HL-60 (cell line): ENCODE measurements at regions not wholly inside any gene's neighbourhood (a gene's known extent, or its start where the extent isn't known, plus 50 kb on each side); places are given as distances from the start of the nearest gene placed in this dataset.
A peak's percentile ranks its signal among the peaks of the same experiment; 100 is the strongest.

ENCODE experiments used
- DNase-seq, 2 experiments: peaks; one replicate each; pipeline ENCODE4 v3.0.0-alpha.2; 2010 to 2020; ENCODE audit warnings: low read depth in 1 of 2, low spot score in 1 of 2
- H3K27ac ChIP-seq: fragments of 250-450 bp; sonication (Bioruptor Pico); replicated peaks from 2 replicates; pipeline ENCODE4 v1.5.1; 2020; ENCODE audit warnings: mild to moderate bottlenecking, moderate library complexity
- H3K27me3 ChIP-seq: fragments of 250-450 bp; sonication (Bioruptor Pico); 2 replicates; pipeline ENCODE4 v1.5.1; 2021; ENCODE audit warnings: mild to moderate bottlenecking, moderate library complexity; ENCODE audit not compliant: insufficient read depth, poor library complexity, severe bottlenecking
- H3K4me3 ChIP-seq: replicated peaks from 2 replicates; pipeline ENCODE4 v1.5.1; 2011; ENCODE audit warnings: mild to moderate bottlenecking, control low read depth, low read length; ENCODE audit not compliant: insufficient read depth
- GABPA ChIP-seq: IDR thresholded peaks from 2 replicates; pipeline ENCODE4 v1.6.1; 2012; ENCODE audit warnings: low read depth
- POLR2AphosphoS5 ChIP-seq: IDR thresholded peaks from 2 replicates; pipeline ENCODE4 v1.6.1; 2012; ENCODE audit warnings: low read depth
- REST ChIP-seq: IDR thresholded peaks from 2 replicates; pipeline ENCODE4 v1.6.1; 2012; ENCODE audit warnings: low read depth; ENCODE audit not compliant: insufficient replicate concordance
- SPI1 ChIP-seq: IDR thresholded peaks from 2 replicates; pipeline ENCODE4 v1.6.1; 2012; ENCODE audit warnings: low read depth, mild to moderate bottlenecking, borderline replicate concordance
- TF ChIP-seq, protein P1 (sequence below): IDR thresholded peaks from one replicate; pipeline ENCODE4 v1.5.1; 2011; ENCODE audit warnings: low read length, control low read depth, inconsistent platforms; ENCODE audit not compliant: insufficient read depth

DNA sequence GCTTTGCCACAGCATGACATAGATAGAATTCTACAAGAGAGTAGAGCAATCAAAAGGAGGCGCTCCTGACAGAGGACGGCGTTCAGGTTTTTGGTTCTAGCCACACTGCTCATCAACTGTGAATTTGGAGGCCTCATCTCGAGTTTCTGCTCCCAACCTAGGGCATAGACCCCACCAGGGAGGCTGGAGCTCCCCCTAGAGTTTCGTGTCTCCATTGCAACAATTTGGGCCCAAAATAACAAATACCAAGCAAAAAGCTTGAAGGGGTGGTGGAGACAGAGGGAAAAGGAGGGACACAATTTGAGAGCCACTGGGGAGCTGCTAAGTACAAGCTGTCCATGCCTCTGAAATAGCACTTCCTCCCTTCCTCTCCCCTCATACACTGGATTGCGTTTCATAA is 297.0 kb downstream of the GPATCH2 start:
- Histone ChIP-seq H3K4me3 (no peak overlapping the region), H3K27ac (no peak overlapping the region), H3K27me3 (no peaks in the 10 kb centered on the region)
- TF ChIP-seq, protein P1, sequence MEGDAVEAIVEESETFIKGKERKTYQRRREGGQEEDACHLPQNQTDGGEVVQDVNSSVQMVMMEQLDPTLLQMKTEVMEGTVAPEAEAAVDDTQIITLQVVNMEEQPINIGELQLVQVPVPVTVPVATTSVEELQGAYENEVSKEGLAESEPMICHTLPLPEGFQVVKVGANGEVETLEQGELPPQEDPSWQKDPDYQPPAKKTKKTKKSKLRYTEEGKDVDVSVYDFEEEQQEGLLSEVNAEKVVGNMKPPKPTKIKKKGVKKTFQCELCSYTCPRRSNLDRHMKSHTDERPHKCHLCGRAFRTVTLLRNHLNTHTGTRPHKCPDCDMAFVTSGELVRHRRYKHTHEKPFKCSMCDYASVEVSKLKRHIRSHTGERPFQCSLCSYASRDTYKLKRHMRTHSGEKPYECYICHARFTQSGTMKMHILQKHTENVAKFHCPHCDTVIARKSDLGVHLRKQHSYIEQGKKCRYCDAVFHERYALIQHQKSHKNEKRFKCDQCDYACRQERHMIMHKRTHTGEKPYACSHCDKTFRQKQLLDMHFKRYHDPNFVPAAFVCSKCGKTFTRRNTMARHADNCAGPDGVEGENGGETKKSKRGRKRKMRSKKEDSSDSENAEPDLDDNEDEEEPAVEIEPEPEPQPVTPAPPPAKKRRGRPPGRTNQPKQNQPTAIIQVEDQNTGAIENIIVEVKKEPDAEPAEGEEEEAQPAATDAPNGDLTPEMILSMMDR: peak; percentile 59
- TF ChIP-seq GABPA: no peak
- peak in 1 of 2 experiments; percentile 9 for DNase-seq

DNA sequence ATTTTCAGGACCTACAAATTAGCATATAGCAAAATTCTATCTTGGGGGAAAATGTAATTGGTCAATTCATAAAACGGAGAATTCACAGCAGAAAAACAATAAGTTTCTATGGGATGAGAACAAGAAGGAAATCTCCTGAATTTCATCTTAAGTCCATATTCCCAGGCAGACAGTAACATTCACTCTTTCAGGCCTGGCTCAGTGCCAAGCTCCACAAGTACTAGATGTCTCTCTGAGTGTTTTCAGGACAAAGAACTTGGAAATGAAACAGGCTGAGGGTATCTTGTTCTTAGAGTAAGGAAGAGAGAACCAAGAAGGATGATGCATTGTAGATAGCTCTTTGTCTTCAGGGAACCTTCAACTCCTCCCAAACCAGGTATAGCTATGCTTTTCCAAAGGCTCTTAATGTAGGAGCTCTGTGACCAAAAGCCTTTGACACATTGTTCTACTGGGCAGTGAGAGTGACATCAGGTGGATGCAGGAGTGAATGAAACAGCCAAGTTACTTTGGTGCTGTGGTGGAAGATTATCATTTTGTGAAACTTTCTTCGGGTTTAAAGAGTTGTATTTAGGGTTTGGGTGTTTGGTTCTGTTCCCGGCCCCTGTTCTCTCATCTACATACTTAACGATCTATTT is 298.3 kb downstream of the GPATCH2 start:
- DNase-seq: no peak
- Histone ChIP-seq H3K27ac (no peak overlapping the region), H3K4me3 (no peak overlapping the region), H3K27me3 (no peaks in the 10 kb centered on the region)
- TF ChIP-seq GABPA (no peak), POLR2AphosphoS5 (no peak), SPI1 (no peak), REST (no peak)
- TF ChIP-seq, protein P1: no peak

DNA sequence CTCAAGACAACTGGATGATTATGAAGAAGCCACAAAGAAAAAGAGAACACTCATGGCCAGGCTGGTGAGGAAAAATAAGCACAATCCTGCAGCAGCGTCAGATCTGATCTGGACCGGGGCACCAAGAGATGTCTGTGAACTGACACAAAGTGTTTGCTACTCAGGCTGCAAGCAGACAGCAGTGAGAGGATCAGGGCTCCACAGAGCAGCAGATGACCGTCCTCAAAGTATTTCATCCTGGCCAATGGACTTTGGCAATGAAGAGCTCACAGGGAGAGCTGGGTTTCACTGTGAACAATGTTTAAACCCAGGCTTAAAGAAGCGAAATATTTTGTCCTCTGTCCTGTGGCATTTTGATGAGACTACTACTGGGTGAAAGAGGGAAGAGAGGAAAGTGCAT is 299.2 kb downstream of the GPATCH2 start:
- Histone ChIP-seq H3K27ac (no peak overlapping the region), H3K4me3 (no peak overlapping the region), H3K27me3 (no peaks in the 10 kb centered on the region)
- TF ChIP-seq, protein P1: no peak
- TF ChIP-seq REST (no peak), SPI1 (no peak), GABPA (no peak), POLR2AphosphoS5 (no peak)
- DNase-seq: no peak

DNA sequence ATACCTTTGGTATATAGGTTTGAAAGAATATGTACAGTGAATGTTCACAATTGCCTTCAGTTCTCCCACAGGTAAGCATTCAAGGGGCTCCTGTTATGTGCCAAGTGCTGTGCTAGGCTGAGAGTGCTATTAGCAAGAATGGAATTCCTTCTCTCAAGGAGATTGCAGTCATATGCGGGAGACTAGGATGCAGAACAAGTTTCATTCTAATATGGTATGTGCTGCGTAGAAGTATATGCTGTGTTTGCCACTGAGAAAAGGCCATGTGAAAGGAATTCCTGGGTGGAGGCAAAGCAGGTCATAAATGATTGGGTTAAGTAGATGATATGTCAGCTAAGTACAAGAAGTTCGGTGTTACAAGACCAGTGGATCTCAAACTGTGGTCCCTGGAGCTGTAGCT is 303.0 kb downstream of the GPATCH2 start:
- TF ChIP-seq SPI1 (no peak), REST (no peak)
- no peaks in the 10 kb centered on the region for H3K27me3 ChIP-seq

More for the DNA sequence above, 303.0 kb downstream of the GPATCH2 start:
- H3K4me3 ChIP-seq: no peak overlapping the region
- DNase-seq: no peak
- no peak overlapping the region for H3K27ac ChIP-seq
